22Rv1 (cell line): ENCODE measurements at regions not wholly inside any gene's neighbourhood (a gene's known extent, or its start where the extent isn't known, plus 50 kb on each side); places are given as distances from the start of the nearest gene placed in this dataset.

Source experiments
- H3K27ac ChIP-seq: fragments of 450-650 bp; 2 replicates; pipeline ENCODE4 v1.5.1; 2017
- ZFX ChIP-seq: fragments of 450-650 bp; IDR thresholded peaks from 2 replicates; pipeline ENCODE4 v1.6.1; 2017; ENCODE audit warnings: antibody characterized with exemption, borderline replicate concordance
- TF ChIP-seq, protein P1 (sequence below): fragments of 450-650 bp; IDR thresholded peaks from 2 replicates; pipeline ENCODE4 v1.5.1; 2017; ENCODE audit warnings: mild to moderate bottlenecking

GRCh38 chr11:129738242-129738641 lies 77.4 kb upstream of the TMEM45B start:
- no peak for TF ChIP-seq ZFX
- TF ChIP-seq, protein P1, sequence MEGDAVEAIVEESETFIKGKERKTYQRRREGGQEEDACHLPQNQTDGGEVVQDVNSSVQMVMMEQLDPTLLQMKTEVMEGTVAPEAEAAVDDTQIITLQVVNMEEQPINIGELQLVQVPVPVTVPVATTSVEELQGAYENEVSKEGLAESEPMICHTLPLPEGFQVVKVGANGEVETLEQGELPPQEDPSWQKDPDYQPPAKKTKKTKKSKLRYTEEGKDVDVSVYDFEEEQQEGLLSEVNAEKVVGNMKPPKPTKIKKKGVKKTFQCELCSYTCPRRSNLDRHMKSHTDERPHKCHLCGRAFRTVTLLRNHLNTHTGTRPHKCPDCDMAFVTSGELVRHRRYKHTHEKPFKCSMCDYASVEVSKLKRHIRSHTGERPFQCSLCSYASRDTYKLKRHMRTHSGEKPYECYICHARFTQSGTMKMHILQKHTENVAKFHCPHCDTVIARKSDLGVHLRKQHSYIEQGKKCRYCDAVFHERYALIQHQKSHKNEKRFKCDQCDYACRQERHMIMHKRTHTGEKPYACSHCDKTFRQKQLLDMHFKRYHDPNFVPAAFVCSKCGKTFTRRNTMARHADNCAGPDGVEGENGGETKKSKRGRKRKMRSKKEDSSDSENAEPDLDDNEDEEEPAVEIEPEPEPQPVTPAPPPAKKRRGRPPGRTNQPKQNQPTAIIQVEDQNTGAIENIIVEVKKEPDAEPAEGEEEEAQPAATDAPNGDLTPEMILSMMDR: no peak

GRCh38 chr11:129739339-129739738 lies 76.3 kb upstream of the TMEM45B start:
- TF ChIP-seq, protein P1: no peak
- no peak for TF ChIP-seq ZFX
- no peak overlapping the region for H3K27ac ChIP-seq

More at GRCh38 chr11:129738242-129738641, 77.4 kb upstream of the TMEM45B start:
- H3K27ac ChIP-seq: no peak overlapping the region

DNA sequence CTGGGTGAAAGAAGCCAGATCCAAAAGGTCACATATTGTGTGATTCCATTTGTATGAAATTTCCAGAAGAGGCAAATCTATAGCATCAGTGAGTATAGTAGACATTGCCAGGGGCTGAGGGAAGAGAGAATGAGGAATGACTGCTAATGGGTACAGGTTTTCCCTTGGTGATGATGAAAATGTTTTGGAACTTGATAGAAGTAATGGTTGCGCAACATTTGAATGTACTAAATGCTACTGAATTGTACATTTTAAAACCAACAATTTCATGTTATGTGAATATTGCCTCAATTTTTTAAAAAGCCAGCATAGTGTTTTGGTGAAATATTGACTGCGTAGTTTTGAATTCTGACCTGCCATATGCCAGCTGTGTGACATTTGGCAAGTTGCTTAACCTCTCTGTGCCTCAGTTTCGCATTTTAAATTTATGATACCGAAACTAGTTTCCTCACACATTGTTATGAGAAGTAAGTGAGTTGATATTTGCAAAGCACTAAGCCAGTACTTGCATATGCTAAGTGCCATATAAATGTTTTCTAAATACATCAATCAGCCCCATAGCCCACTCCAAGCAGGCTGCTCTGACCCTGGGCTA lies 75.4 kb upstream of the TMEM45B start:
- H3K27ac ChIP-seq: no peak overlapping the region
- TF ChIP-seq, protein P1: no peak
- TF ChIP-seq ZFX: no peak

DNA sequence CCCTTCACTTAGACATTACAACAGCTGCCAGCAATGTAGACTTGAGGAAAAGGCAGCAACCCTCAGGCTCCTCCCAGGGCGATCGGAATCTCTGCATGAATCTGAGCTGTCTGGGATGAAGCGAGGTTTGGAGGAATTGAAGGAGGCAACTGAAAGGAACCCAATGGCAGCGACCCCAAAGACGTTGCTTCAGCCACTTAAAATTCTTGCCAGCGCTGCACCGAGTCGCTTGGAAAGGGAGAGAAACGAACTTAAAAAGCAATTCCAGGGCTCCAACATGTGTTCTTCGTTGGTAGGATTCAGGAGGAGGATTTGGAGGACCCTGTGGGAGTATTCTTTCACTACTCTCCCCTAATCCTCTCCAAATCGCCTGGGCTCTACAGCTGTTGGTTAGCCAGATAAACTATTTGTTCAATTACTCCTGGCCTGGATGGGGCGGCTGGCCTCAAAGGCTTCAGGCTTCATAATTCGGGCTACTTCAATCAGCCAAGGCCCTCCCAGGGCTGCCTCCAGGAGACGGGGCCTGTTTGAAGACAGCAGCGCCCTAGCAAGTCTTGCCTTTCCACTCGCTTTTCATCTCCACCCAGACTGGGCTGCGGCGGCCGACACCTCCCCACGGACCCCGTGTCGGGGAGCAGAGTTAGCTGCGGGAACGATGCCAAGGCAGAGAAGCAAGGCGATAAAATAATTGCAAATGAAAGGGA lies 72.4 kb upstream of the TMEM45B start:
- H3K27ac ChIP-seq: no peak overlapping the region
- no peak for TF ChIP-seq ZFX
- TF ChIP-seq, protein P1: no peak

- TF ChIP-seq, protein P1: no peak
- TF ChIP-seq ZFX: no peak
- no peak overlapping the region for H3K27ac ChIP-seq
Observed at GRCh38 chr11:129747071-129747470, 68.6 kb upstream of the TMEM45B start.

DNA sequence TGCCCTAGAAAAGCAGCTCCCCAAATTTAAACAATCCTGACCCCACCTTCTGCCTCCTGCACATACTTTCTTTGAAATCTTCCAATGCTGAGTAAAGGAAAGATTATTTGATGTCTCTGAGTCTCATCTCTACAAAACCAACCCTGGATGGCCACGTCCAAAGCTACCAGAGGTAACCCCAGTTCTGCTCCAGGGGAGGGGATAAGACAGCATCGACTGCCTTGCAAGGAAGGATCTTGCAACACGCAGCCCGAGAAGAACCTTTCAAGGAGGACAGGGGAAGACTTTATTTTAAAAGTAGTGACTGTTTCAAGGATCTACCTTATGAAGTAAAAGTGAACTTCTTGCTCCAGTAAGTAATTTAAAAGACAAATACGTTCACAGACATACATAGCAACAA lies 66.5 kb upstream of the TMEM45B start:
- TF ChIP-seq, protein P1: no peak
- no peak for TF ChIP-seq ZFX
- no peak overlapping the region for H3K27ac ChIP-seq
